ENCODE measurements at regions not wholly inside any gene's neighbourhood (a gene's known extent, or its start where the extent isn't known, plus 50 kb on each side); places are given as distances from the start of the nearest gene placed in this dataset.

DNA sequence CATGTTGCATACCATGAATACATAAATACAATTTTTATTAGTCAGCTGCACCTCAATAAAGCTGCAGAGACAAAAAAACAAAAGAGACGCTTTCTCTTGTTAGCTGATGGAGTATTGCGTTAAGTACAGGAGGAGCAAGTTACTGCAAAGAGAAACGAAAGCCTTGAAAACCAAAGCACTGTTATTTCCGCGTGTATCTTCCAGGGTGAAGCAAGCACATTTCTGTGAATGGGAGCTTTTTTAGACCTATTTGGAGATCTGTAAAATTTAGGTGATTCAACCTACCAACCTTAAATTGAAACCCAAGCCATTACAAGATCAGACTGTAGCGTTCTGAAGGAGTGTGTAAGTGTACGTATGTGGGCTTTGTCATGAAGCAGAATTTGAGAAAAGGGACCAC lies 390.4 kb downstream of the SOX9 start:
- ChIA-PET POLR2A (no interaction called here), CTCF (no interaction called here)
- Histone ChIP-seq H3K4me3 (replicated peaks in 1 of 3; ENCODE audit: insufficient read depth in 1 of 3, low read depth in 1 of 3, low read length in 3 of 3) (no peak overlapping the region), H4K20me1 (replicated peaks; ENCODE audit: control insufficient read depth, extremely low read depth, insufficient read depth, low read length) (no peaks in the 10 kb centered on the region), H3K9me3 (replicated peaks; ENCODE audit: control insufficient read depth, insufficient read depth, low read length) (no peaks in the 10 kb centered on the region), H3K4me1 (ENCODE audit: control insufficient read depth, extremely low read depth, insufficient read depth, low read length) (no peaks in the 10 kb centered on the region), H3K4me2 (ENCODE audit: insufficient read depth, low read length) (no peak overlapping the region), H3K36me3 (ENCODE audit: control insufficient read depth in 2 of 2, extremely low read depth in 1 of 2, insufficient read depth in 2 of 2, low read length in 2 of 2) (no peaks in the 10 kb centered on the region), H3K79me2 (ENCODE audit: control insufficient read depth, insufficient read depth, low read length) (no peaks in the 10 kb centered on the region), H3K27ac (ENCODE audit: insufficient read depth, low read depth, low read length) (no peak overlapping the region), H3K9me1 (replicated peaks; ENCODE audit: control insufficient read depth, extremely low read depth, insufficient read depth, low read length) (no peaks in the 10 kb centered on the region), H3K9ac (replicated peaks; ENCODE audit: extremely low read depth, insufficient read depth, low read length) (no peak overlapping the region), H2AFZ (ENCODE audit: low read depth, low read length) (no peak overlapping the region), H3K27me3 (ENCODE audit: control insufficient read depth in 2 of 2, insufficient read depth in 2 of 2, low read length in 2 of 2) (no peaks in the 10 kb centered on the region)
- no TSS peak for BruUV-seq (replicated peaks)
- intact Hi-C loops (cut with micrococcal nuclease), result no loop called here
- FAIRE-seq (no peak), DNase-seq (ENCODE audit: low read depth, low spot score) (no peak)
- TF ChIP-seq, protein P1, sequence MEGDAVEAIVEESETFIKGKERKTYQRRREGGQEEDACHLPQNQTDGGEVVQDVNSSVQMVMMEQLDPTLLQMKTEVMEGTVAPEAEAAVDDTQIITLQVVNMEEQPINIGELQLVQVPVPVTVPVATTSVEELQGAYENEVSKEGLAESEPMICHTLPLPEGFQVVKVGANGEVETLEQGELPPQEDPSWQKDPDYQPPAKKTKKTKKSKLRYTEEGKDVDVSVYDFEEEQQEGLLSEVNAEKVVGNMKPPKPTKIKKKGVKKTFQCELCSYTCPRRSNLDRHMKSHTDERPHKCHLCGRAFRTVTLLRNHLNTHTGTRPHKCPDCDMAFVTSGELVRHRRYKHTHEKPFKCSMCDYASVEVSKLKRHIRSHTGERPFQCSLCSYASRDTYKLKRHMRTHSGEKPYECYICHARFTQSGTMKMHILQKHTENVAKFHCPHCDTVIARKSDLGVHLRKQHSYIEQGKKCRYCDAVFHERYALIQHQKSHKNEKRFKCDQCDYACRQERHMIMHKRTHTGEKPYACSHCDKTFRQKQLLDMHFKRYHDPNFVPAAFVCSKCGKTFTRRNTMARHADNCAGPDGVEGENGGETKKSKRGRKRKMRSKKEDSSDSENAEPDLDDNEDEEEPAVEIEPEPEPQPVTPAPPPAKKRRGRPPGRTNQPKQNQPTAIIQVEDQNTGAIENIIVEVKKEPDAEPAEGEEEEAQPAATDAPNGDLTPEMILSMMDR (IDR thresholded peaks at IDR 0.05; ENCODE audit: extremely low read depth in 1 of 2, insufficient read depth in 1 of 2, low read depth in 1 of 2, low read length in 2 of 2), result no peak
- TF ChIP-seq JUN (IDR thresholded peaks at IDR 0.05; ENCODE audit: borderline replicate concordance, insufficient read depth, insufficient read length, low read depth) (no peak), POLR2A (IDR thresholded peaks at IDR 0.05; ENCODE audit: low read depth, low read length) (no peak), FOS (IDR thresholded peaks at IDR 0.05; ENCODE audit: borderline replicate concordance, insufficient read depth, low read length) (no peak), GATA2 (IDR thresholded peaks at IDR 0.05; ENCODE audit: insufficient read depth, insufficient read length, low read depth, low read length) (no peak), POLR2AphosphoS5 (IDR thresholded peaks at IDR 0.05; ENCODE audit: insufficient read depth, low read depth, low read length) (no peak), EZH2 (IDR thresholded peaks at IDR 0.05; ENCODE audit: borderline replicate concordance, low read depth, low read length, severe bottlenecking) (no peak), MYC (IDR thresholded peaks at IDR 0.05; ENCODE audit: low read depth, low read length) (no peak)
- TF ChIP-seq, protein P2, sequence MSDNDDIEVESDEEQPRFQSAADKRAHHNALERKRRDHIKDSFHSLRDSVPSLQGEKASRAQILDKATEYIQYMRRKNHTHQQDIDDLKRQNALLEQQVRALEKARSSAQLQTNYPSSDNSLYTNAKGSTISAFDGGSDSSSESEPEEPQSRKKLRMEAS (IDR thresholded peaks at IDR 0.05; ENCODE audit: insufficient read depth, insufficient read length), result no peak
- dilution Hi-C loops (cut with MboI; ENCODE audit: extremely low pct_ligation_motif_present, low sequenced_read_pairs), result no loop called here
